SK-N-MC (cell line): ENCODE measurements at regions not wholly inside any gene's neighbourhood (a gene's known extent, or its start where the extent isn't known, plus 50 kb on each side); places are given as distances from the start of the nearest gene placed in this dataset.

Source experiments
- EZH2 ChIP-seq: fragments of 200-600 bp; sonication (generic); IDR thresholded peaks from one replicate; pipeline ENCODE4 v1.6.1; 2017; ENCODE audit warnings: antibody characterized with exemption
- FOXP2 ChIP-seq: optimal IDR thresholded peaks from 2 replicates; pipeline ENCODE3; 2011; ENCODE audit warnings: mild to moderate bottlenecking, moderate library complexity; ENCODE audit not compliant: insufficient read depth; ENCODE audit errors: extremely low read length, control extremely low read depth
- POLR2AphosphoS5 ChIP-seq: IDR thresholded peaks from 2 replicates; pipeline ENCODE4 v1.6.1; 2012; ENCODE audit warnings: mild to moderate bottlenecking, low read depth, low read length, borderline replicate concordance

- TF ChIP-seq POLR2AphosphoS5 (no peak), EZH2 (no peak), FOXP2 (no peak)
Measured at GRCh38 chr12:75863533-75863932, 168.0 kb downstream of the PHLDA1 start.
